ENCODE measurements at regions not wholly inside any gene's neighbourhood (a gene's known extent, or its start where the extent isn't known, plus 50 kb on each side); places are given as distances from the start of the nearest gene placed in this dataset.

GRCh38 chr10:107800061-107800460 is 635.6 kb upstream of the SORCS1 start:
- no peaks in the 10 kb centered on the region for H3K4me1 ChIP-seq
- no peak for TF ChIP-seq CTCF (IDR thresholded peaks at IDR 0.05)
- no peaks in the 10 kb centered on the region for H3K36me3 ChIP-seq
- intact Hi-C loops (cut with DNase I) = no loop called here
- H3K4me3 ChIP-seq = no peak overlapping the region
- H3K27ac ChIP-seq = no peak overlapping the region
- H3K9ac ChIP-seq (ENCODE audit: low read depth in 2 of 2, low read length in 2 of 2) = no peak overlapping the region
- H3K27me3 ChIP-seq = no peaks in the 10 kb centered on the region
- DNase-seq = no peak
- no peaks in the 10 kb centered on the region for H3K9me3 ChIP-seq

- Histone ChIP-seq H3K9me3 (peaks cover 2% of the 10 kb centered on the region), H3K27ac (no peak overlapping the region), H3K36me3 (no peaks in the 10 kb centered on the region), H3K4me1 (no peaks in the 10 kb centered on the region), H3K4me3 (no peak overlapping the region), H3K9ac (ENCODE audit: low read depth in 2 of 2, low read length in 2 of 2) (no peak overlapping the region), H3K27me3 (no peaks in the 10 kb centered on the region)
- intact Hi-C loops (cut with DNase I) = no loop called here
- TF ChIP-seq CTCF (IDR thresholded peaks at IDR 0.05) = no peak
- no peak for DNase-seq
Observed at GRCh38 chr10:107790271-107790670, 625.8 kb upstream of the SORCS1 start.

GRCh38 chr10:107771066-107771465 is 606.6 kb upstream of the SORCS1 start:
- Histone ChIP-seq H3K9me3 (no peaks in the 10 kb centered on the region), H3K36me3 (no peaks in the 10 kb centered on the region)
- intact Hi-C loops (cut with DNase I) = no loop called here

GRCh38 chr10:107767185-107767584 is 602.7 kb upstream of the SORCS1 start:
- no peak for DNase-seq
- intact Hi-C loops (cut with DNase I) = no loop called here
- Histone ChIP-seq H3K9me3 (no peaks in the 10 kb centered on the region), H3K27me3 (no peaks in the 10 kb centered on the region), H3K4me1 (no peaks in the 10 kb centered on the region), H3K36me3 (no peaks in the 10 kb centered on the region), H3K27ac (no peak overlapping the region), H3K4me3 (no peak overlapping the region), H3K9ac (ENCODE audit: low read depth in 2 of 2, low read length in 2 of 2) (no peak overlapping the region)
- no peak for TF ChIP-seq CTCF (IDR thresholded peaks at IDR 0.05)

More at GRCh38 chr10:107771066-107771465, 606.6 kb upstream of the SORCS1 start:
- Histone ChIP-seq H3K9ac (ENCODE audit: low read depth in 2 of 2, low read length in 2 of 2) (no peak overlapping the region), H3K4me1 (no peaks in the 10 kb centered on the region), H3K4me3 (no peak overlapping the region), H3K27ac (no peak overlapping the region), H3K27me3 (no peaks in the 10 kb centered on the region)
- no peak for DNase-seq
- no peak for TF ChIP-seq CTCF (IDR thresholded peaks at IDR 0.05)

- no peak for DNase-seq
- Histone ChIP-seq H3K4me1 (no peaks in the 10 kb centered on the region), H3K4me3 (no peak overlapping the region), H3K27ac (no peak overlapping the region), H3K36me3 (no peaks in the 10 kb centered on the region), H3K9ac (ENCODE audit: low read depth in 2 of 2, low read length in 2 of 2) (no peak overlapping the region), H3K27me3 (no peaks in the 10 kb centered on the region), H3K9me3 (no peaks in the 10 kb centered on the region)
- intact Hi-C loops (cut with DNase I) = no loop called here
- TF ChIP-seq CTCF (IDR thresholded peaks at IDR 0.05) = no peak
Observed at GRCh38 chr10:107754814-107755213, 590.3 kb upstream of the SORCS1 start.

- intact Hi-C loops (cut with DNase I) = no loop called here
Observed at GRCh38 chr10:107749235-107749634, 584.7 kb upstream of the SORCS1 start.

More at GRCh38 chr10:107749235-107749634, 584.7 kb upstream of the SORCS1 start:
- Histone ChIP-seq H3K4me3 (no peak overlapping the region), H3K27me3 (no peaks in the 10 kb centered on the region), H3K36me3 (no peaks in the 10 kb centered on the region), H3K4me1 (no peaks in the 10 kb centered on the region), H3K9me3 (no peaks in the 10 kb centered on the region), H3K27ac (no peak overlapping the region), H3K9ac (ENCODE audit: low read depth in 2 of 2, low read length in 2 of 2) (no peak overlapping the region)
- TF ChIP-seq CTCF (IDR thresholded peaks at IDR 0.05) = no peak
- DNase-seq = no peak

Data from colonic mucosa (tissue), 4 donors.